NCI-H2081 treated with DMSO at 0.1 percent for 48 hours (cell line): ENCODE measurements at regions not wholly inside any gene's neighbourhood (a gene's known extent, or its start where the extent isn't known, plus 50 kb on each side); places are given as distances from the start of the nearest gene placed in this dataset.

Experiments
- DNase-seq: peaks from one replicate; lab custom pipeline; 2025; lab: John Stamatoyannopoulos, UW

- DNase-seq: no peak
Measured at GRCh38 chr12:107525063-107525718, 160.4 kb upstream of the PWP1 start.

- no peak for DNase-seq
Measured at GRCh38 chr12:107525719-107526554, 159.7 kb upstream of the PWP1 start.

- no peak for DNase-seq
Measured at GRCh38 chr12:107526555-107527180, 158.9 kb upstream of the PWP1 start.

DNA sequence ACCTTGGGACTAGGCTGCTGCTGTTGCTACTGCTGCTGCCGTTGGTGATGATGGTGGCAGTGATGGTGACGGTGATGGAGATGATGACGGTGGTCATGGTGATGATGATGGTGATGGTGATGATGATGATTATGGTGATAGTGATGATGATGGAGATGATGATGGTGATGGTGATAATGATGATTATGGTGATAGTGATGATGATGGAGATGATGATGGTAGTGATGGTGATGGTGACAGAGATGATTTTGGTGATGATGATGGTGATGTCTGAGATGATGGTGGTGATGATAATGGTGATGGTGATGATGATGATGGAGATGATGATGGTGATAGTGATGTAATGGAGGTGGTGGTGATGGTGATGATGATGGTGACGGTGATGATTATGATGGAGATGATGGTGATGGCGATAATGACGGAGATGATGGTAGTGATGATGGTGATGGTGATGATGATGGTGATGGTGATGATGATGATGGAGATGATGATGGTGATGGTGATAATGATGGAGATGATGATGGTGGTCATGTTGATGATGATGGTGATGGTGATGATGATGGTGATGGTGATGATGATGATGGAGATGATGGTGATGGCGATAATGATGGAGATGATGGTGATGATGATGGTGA lies 156.8 kb upstream of the PWP1 start:
- DNase-seq: no peak

DNA sequence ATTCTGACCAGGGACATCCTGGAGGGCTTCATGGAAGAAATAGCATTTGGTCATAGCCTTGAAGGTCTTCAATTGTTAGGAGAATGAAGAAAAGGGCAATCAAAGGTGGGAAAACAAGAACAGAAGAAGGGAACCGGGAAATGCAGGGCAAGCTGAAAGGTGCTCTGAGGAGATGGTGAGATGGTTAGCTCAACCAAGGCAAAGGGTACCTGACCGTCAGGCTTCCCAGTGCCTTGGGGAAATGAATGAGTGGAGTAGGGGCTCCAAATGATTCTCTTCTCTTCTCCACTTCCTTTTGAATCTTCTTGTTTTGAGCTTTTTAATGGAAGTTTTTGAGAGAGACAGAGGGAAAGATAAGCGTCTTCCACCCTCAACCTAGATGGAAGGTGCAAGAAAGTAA lies 155.6 kb upstream of the PWP1 start:
- no peak for DNase-seq

DNA sequence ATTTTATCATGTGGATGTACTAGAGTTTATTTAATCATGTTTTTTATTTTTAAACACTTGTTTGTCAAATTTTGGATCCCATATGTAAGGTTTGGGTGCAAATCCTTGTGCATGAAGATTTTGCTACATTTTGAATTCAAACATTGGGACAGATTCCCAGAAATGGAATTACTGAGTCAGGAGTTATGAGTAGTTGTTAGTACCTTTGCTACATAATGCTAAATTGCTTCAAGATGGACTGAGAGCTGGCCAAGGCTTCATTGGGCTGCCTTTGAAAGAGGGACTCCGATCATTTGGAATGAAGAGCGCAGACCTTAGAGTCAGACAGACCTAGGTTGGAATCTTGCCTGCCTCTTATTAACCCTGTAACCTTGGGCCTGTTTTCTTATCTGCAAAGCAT lies 154.9 kb upstream of the PWP1 start:
- no peak for DNase-seq

- no peak for DNase-seq
Measured at GRCh38 chr12:107533218-107533617, 152.4 kb upstream of the PWP1 start.

GRCh38 chr12:107536613-107537012 lies 149.0 kb upstream of the PWP1 start:
- DNase-seq: no peak

- DNase-seq: no peak
Measured at GRCh38 chr12:107537464-107538119, 148.0 kb upstream of the PWP1 start.

GRCh38 chr12:107539196-107539939 lies 146.2 kb upstream of the PWP1 start:
- no peak for DNase-seq

GRCh38 chr12:107541001-107541705 lies 144.4 kb upstream of the PWP1 start:
- no peak for DNase-seq

DNA sequence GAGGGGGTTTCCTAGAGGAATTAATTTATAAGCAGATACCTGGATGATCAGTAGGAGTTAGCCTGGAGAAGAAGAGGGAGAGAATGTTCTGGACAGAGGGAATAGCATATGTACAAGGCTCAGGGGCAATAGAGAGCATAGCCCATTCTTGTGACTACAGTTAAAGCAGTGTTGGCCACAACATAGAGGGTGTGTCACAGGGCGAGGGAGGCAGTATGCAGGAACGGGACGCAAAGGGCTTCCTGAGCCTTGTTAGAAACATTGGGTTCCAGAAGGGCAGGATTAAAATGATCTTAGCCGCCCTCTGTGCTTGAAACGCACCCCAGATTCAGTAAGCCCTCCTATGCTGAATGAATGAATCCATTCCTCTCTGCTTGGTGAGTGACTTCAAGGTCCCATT lies 142.2 kb upstream of the PWP1 start:
- no peak for DNase-seq

- no peak for DNase-seq
Measured at GRCh38 chr12:107543841-107544240, 141.8 kb upstream of the PWP1 start.

GRCh38 chr12:107544937-107545336 lies 140.7 kb upstream of the PWP1 start:
- no peak for DNase-seq

DNA sequence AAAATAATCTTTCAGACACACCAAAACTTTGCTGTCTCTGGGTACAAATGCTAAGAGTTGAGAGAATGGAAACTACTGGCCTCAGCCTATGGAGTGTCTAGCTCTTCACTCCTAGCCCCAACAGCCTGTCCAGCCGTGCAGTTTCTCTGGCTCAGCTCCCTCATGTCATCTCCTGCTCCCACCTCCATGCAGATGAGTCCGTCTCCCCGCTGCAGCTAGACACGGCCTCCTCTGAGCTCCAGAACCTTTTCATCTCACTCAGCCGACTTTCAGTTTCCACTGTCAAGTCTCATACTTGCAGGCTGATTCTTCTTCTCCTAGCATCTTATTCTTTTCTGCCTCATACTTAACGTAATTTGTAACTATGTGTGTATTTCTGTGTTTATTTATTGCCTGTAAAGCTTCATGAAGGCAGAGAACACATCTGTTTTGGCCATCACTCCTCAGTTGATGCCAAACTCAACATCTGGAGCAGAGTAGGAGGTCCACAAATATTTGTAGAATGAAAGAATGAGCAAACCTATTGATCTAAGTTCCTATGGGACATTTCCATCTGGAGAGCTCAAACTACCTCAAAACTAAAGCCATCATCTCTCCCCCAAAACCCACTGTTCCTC lies 139.8 kb upstream of the PWP1 start:
- no peak for DNase-seq

GRCh38 chr12:107547389-107547788 lies 138.2 kb upstream of the PWP1 start:
- DNase-seq: no peak

GRCh38 chr12:107549651-107550480 lies 135.7 kb upstream of the PWP1 start:
- DNase-seq: no peak

GRCh38 chr12:107551434-107551833 lies 134.2 kb upstream of the PWP1 start:
- DNase-seq: no peak

DNA sequence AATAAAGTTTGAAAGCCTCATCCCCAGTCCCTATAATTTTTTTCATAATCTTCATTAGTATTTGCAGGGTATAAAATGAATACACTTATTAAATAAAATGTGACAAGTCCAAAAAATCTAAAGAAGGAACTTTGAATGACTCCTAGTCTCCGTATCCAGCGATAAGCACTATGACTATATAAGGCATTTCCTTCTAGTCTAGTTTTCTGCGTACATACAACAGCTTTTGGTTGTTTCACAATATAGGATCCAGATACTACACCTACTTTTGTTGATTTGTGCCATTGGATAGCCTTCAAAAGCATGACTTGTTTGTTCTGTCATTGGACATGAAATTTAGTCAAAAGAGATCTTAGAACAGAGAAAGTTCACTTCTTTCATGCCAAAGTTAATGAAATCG lies 133.3 kb upstream of the PWP1 start:
- DNase-seq: no peak
